Testis (tissue), 2 donors: ENCODE measurements at regions not wholly inside any gene's neighbourhood (a gene's known extent, or its start where the extent isn't known, plus 50 kb on each side); places are given as distances from the start of the nearest gene placed in this dataset.

Experiments used
- DNase-seq: peaks from one replicate; pipeline ENCODE4 v3.0.0-alpha.2; 2019
- H3K27ac ChIP-seq, 2 donors: fragments of 200-600 bp; sonication (generic); one replicate each; pipeline ENCODE4 v1.5.1; 2019
- H3K27me3 ChIP-seq: fragments of 200-600 bp; sonication (generic); one replicate; pipeline ENCODE4 v1.5.1; 2019
- H3K36me3 ChIP-seq: fragments of 200-600 bp; sonication (generic); one replicate; pipeline ENCODE4 v1.5.1; 2017; ENCODE audit warnings: low read depth; ENCODE audit errors: missing control alignments
- H3K4me1 ChIP-seq: fragments of 200-600 bp; sonication (generic); one replicate; pipeline ENCODE4 v1.5.1; 2019
- H3K4me3 ChIP-seq, 2 donors: fragments of 200-600 bp; sonication (generic); one replicate each; pipeline ENCODE4 v1.5.1; 2017 to 2019
- H3K9me3 ChIP-seq: fragments of 200-600 bp; sonication (generic); one replicate; pipeline ENCODE4 v1.5.1; 2017
- CTCF ChIP-seq, 3 experiments: fragments of 450-650 bp in 2 of 3; fragments of 200-600 bp in 1 of 3; sonication (generic) in 1 of 3; IDR thresholded peaks; one replicate each; pipeline ENCODE4 v1.5.1; 2016 to 2019; ENCODE audit warnings: antibody characterized with exemption in 3 of 3, mild to moderate bottlenecking in 2 of 3, moderate library complexity in 1 of 3
- POLR2A ChIP-seq: fragments of 450-650 bp; IDR thresholded peaks from one replicate; pipeline ENCODE4 v1.6.1; 2017; ENCODE audit warnings: antibody characterized with exemption, mild to moderate bottlenecking, moderate library complexity
- WGBS, 2 donors: methylation state at CpG; one replicate each; pipeline ENCODE4 v1.1.5; 2018; 5-methylcytosine and 5-hydroxymethylcytosine counted together
- intact Hi-C: fragments of 100-400 bp; cut with DNase I; formaldehyde crosslinking; loops from one replicate; pipeline ENCODE4 v1.15.1; 2023; ENCODE audit warnings: low total_unique reads

- H3K4me1 ChIP-seq = peaks cover 4% of the 10 kb centered on the region
- intact Hi-C loops = no loop called here
- H3K36me3 ChIP-seq = no peaks in the 10 kb centered on the region
- no peak overlapping the region for H3K27ac ChIP-seq
- no peaks in the 10 kb centered on the region for H3K9me3 ChIP-seq
- H3K4me3 ChIP-seq = no peak overlapping the region
- DNase-seq = no peak
- no peaks in the 10 kb centered on the region for H3K27me3 ChIP-seq
- TF ChIP-seq POLR2A (no peak), CTCF (IDR thresholded peaks at IDR 0.05) (no peak)
- WGBS, 2 donors = 44 to 47% methylated on average over 2 of the region's 2 CpGs
Observed at GRCh38 chr12:127450826-127451225, 816.1 kb upstream of the TMEM132C start.

- WGBS, 2 donors = 2% methylated on average over 55 of the region's 85 CpGs; no CpG with 5 or more reads in 1 of the 2 donors
- intact Hi-C loops = no loop called here
- Histone ChIP-seq H3K9me3 (no peaks in the 10 kb centered on the region), H3K27me3 (no peaks in the 10 kb centered on the region), H3K4me3 (peak overlapping the region; percentile 26 to 58), H3K4me1 (peaks cover 4% of the 10 kb centered on the region), H3K27ac (no peak overlapping the region), H3K36me3 (no peaks in the 10 kb centered on the region)
- DNase-seq = peak; percentile 24
- TF ChIP-seq POLR2A (no peak), CTCF (IDR thresholded peaks at IDR 0.05) (no peak)
Observed at GRCh38 chr12:127455347-127456265, 811.4 kb upstream of the TMEM132C start.

GRCh38 chr12:127457726-127458125 is 809.2 kb upstream of the TMEM132C start:
- TF ChIP-seq POLR2A = no peak
- no peak for TF ChIP-seq CTCF (IDR thresholded peaks at IDR 0.05)
- Histone ChIP-seq H3K9me3 (no peaks in the 10 kb centered on the region), H3K27ac (no peak overlapping the region), H3K36me3 (no peaks in the 10 kb centered on the region), H3K4me1 (peaks cover 4% of the 10 kb centered on the region), H3K27me3 (no peaks in the 10 kb centered on the region), H3K4me3 (no peak overlapping the region)
- 84 to 85% methylated on average over 5 of the region's 5 CpGs for WGBS, 2 donors
- intact Hi-C loops = no loop called here
- no peak for DNase-seq

GRCh38 chr12:127459166-127459565 is 807.8 kb upstream of the TMEM132C start:
- 70 to 71% methylated on average over 2 of the region's 2 CpGs for WGBS, 2 donors
- TF ChIP-seq POLR2A = no peak
- no peak for TF ChIP-seq CTCF (IDR thresholded peaks at IDR 0.05)
- H3K9me3 ChIP-seq = no peaks in the 10 kb centered on the region
- no peaks in the 10 kb centered on the region for H3K36me3 ChIP-seq
- peaks cover 4% of the 10 kb centered on the region for H3K4me1 ChIP-seq
- no peak overlapping the region for H3K27ac ChIP-seq
- intact Hi-C loops = no loop called here
- H3K4me3 ChIP-seq = peak overlapping the region in 1 of 2 donors; percentile 17
- DNase-seq = no peak
- no peaks in the 10 kb centered on the region for H3K27me3 ChIP-seq
